Mesodermal cell (in vitro differentiated cells): ENCODE measurements at regions not wholly inside any gene's neighbourhood (a gene's known extent, or its start where the extent isn't known, plus 50 kb on each side); places are given as distances from the start of the nearest gene placed in this dataset.
"Not testable (repeated sequence)": the region's sequence is repeated elsewhere in the genome, so short reads cannot be mapped to it uniquely, and the experiment has no call there.

Experiments
- H3K27ac ChIP-seq: 2 replicates; pipeline ENCODE4 v1.7.0; 2013; ENCODE audit warnings: mild to moderate bottlenecking, low read depth, low read length, moderate library complexity; ENCODE audit not compliant: severe bottlenecking
- H3K36me3 ChIP-seq: 2 replicates; pipeline ENCODE4 v1.7.1; 2013; ENCODE audit warnings: mild to moderate bottlenecking, low read length, moderate library complexity; ENCODE audit not compliant: control insufficient read depth, insufficient read depth
- H3K4me1 ChIP-seq: one replicate; pipeline ENCODE4 v1.7.1; 2013; ENCODE audit warnings: mild to moderate bottlenecking, low read length; ENCODE audit not compliant: insufficient read depth, control insufficient read depth, poor library complexity, severe bottlenecking
- H3K4me3 ChIP-seq: 2 replicates; pipeline ENCODE4 v1.7.0; 2013; ENCODE audit warnings: low read length, control low read depth, mild to moderate bottlenecking; ENCODE audit not compliant: insufficient read depth, poor library complexity, severe bottlenecking; ENCODE audit errors: extremely low read depth
- H3K9me3 ChIP-seq: 2 replicates; pipeline ENCODE4 v1.7.1; 2013; ENCODE audit warnings: mild to moderate bottlenecking, low read length, moderate library complexity; ENCODE audit not compliant: control insufficient read depth
- WGBS, 2 experiments: methylation state at CpG; one replicate each; pipeline ENCODE4 v1.1.5; 2013; ENCODE audit warnings: missing lambda C conversion rate in 2 of 2; ENCODE audit not compliant: insufficient coverage in 2 of 2; 5-methylcytosine and 5-hydroxymethylcytosine counted together

DNA sequence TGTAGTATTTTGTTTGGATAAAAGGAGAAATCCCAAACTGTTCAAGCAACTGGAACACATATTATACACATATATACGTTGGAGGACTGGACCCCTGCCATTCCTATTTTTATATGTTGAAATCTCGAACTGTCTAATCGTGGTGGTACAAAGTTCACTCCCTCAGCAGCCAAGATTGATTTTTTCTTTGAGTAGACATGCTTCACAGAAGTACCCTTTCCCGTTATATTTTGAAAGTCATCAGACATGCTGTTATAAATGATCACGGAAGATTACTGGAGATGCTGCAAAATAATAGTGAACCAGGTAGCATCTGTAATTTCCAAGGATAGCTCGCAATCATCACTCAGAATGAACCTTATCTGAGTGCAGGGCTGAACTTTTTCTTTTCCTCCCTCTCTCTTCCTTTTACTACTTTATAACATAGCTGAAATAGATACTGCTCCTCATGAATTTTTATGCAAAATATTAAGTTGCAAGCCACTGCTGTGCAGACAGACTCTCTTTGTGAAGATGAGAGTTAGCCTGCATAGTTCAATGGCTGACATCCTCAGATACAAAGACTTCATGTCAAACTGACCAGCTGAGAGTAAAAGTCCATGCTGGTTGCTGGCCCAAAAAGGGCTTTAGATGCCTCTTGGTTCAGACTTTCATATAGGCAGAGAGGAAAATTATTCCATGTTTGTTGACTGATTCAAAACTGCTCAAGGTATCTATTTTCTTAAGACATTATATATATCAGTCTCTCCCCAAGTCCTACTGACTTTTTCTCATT lies 451.9 kb downstream of the TMEM38B start:
- Histone ChIP-seq H3K27ac (no peak overlapping the region), H3K4me1 (no peaks in the 10 kb centered on the region), H3K36me3 (no peaks in the 10 kb centered on the region), H3K9me3 (no peaks in the 10 kb centered on the region), H3K4me3 (no peak overlapping the region)
- WGBS, 2 experiments: 86 to 88% methylated on average over 5 to 6 of the region's 6 CpGs

DNA sequence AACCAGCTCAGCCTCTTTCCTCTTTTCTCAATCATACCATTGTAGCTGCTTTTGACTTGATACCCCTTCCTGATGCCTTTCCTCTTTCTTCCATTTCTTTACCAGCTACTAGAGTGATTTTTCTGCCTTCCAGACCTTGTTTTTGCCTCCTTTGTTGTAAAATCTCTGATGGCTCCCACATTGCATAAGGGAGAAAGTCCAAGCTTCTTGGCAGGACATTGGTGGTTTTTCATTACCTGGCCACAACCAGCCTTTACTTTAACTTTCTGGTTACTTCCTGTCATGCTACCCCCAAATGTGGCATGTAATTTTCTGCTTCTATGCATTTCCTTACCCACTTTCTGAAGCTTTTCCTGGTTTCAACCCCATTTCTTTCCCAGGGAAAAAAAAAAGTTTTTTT lies 452.5 kb downstream of the TMEM38B start:
- Histone ChIP-seq H3K27ac (no peak overlapping the region), H3K36me3 (no peaks in the 10 kb centered on the region), H3K4me1 (no peaks in the 10 kb centered on the region), H3K4me3 (no peak overlapping the region), H3K9me3 (no peaks in the 10 kb centered on the region)

DNA sequence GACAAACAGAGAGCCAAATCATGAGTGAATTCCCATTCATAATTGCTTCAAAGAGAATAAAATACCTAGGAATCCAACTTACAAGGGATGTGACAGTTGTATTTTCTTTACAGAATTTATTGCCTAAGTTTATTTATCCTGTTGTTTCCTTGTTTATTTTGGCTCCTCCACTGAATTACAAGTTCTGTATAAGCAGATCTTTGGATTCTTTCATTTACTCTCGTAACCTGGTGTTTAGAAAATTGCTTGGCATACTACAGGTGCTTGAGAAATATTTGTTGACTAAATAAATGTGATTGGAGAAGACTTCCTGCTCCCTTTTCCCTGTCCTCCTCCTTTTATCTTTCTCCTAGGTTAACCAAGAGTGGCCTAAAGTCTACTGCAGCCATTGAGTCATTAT lies 455.6 kb downstream of the TMEM38B start:
- no CpG with 5 or more reads among the region's 1 CpG for WGBS, 2 experiments
- Histone ChIP-seq H3K4me3 (no peak overlapping the region), H3K27ac (no peak overlapping the region), H3K9me3 (no peaks in the 10 kb centered on the region), H3K36me3 (no peaks in the 10 kb centered on the region), H3K4me1 (no peaks in the 10 kb centered on the region)

DNA sequence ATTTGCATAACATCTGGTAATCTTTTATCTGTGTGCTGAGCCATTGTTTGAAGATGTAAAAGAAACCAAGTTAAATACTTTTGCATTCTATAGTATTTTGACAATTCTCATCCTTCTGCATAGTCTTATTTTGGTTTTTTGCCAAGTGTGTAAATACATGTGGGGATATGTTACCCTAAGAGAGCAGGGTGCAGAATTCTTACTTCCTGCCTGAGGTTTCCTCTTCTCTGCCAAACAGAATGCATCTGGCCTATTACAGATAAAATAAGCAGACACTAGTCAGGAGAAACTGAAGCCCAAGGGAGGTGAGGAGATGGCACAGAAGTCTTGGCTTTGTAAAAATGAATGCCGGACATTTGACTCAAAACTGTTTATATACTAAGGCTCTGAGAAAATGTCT lies 462.1 kb downstream of the TMEM38B start:
- WGBS, 2 experiments: 100% methylated on average over 1 of the region's 1 CpG; no CpG with 5 or more reads in 1 of the 2 experiments

DNA sequence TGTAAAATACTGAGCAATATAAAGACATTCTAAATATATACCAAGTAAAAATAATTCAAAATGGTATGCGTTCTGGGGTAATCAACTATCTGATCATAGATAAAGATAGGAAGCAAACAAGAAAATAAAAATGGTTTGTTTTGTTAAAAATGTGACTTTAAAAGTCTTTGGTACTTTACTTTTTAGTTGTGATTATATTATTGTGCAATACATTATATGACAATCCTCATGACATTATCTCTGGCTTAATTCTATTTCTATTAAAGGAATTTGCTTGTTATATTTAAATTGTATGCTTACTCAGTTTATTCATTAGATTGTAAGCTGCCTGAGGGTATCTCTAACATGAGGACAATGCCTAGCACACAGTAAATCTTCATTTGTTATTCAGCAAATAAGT lies 477.9 kb downstream of the TMEM38B start:
- Histone ChIP-seq H3K27ac (no peak overlapping the region), H3K4me3 (no peak overlapping the region), H3K36me3 (no peaks in the 10 kb centered on the region), H3K4me1 (no peaks in the 10 kb centered on the region), H3K9me3 (no peaks in the 10 kb centered on the region)
- WGBS, 2 experiments: no CpG with 5 or more reads among the region's 1 CpG

More for the DNA sequence above, 462.1 kb downstream of the TMEM38B start:
- no peak overlapping the region for H3K4me3 ChIP-seq
- H3K36me3 ChIP-seq: no peaks in the 10 kb centered on the region
- no peaks in the 10 kb centered on the region for H3K4me1 ChIP-seq
- no peaks in the 10 kb centered on the region for H3K9me3 ChIP-seq
- no peak overlapping the region for H3K27ac ChIP-seq

DNA sequence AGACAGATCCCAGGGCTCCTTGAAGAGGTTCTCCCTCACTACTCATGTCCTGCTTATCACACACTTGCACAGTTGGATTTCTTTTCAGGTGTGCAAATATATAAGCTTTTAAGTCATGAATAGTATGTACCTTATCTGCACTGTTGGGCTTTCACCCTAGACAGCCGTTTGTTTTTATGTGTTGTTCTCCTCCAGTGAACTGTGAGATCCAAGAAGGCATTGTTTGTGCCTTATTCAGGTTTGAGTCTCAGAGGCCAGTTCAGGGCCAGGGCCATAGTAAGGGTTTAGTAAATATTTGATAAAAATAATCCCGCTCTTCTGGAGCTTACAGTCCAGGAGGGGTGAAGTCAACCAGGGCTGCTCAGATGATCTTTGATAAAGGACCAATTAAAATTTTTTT lies 480.0 kb downstream of the TMEM38B start:
- Histone ChIP-seq H3K36me3 (no peaks in the 10 kb centered on the region), H3K4me1 (no peaks in the 10 kb centered on the region), H3K27ac (no peak overlapping the region), H3K9me3 (no peaks in the 10 kb centered on the region), H3K4me3 (no peak overlapping the region)
- 75% methylated on average over 1 to 2 of the region's 2 CpGs for WGBS, 2 experiments

DNA sequence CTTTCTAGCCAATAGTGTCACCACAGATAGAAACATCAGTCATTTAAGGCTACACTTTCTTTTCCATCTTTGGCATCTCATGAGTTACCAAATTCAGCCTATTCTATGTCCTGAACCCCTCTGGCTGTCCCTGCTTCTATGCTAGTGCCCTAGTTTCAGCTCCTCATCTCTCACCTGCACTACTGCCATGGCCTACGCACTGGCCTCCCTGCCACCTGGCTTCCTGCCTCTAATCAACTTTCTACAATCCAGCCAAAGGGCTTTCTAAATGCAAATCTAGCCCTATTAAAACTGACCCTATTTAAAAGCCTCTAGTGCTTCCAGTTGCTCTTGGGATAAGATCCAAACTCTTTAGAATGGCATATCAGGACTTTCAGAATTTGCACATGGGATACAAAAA lies 482.9 kb downstream of the TMEM38B start:
- H3K4me3 ChIP-seq: no peak overlapping the region
- H3K9me3 ChIP-seq: no peaks in the 10 kb centered on the region
- H3K27ac ChIP-seq: no peak overlapping the region
- no peaks in the 10 kb centered on the region for H3K4me1 ChIP-seq
- 75 to 92% methylated on average over 1 of the region's 1 CpG for WGBS, 2 experiments
- no peaks in the 10 kb centered on the region for H3K36me3 ChIP-seq

DNA sequence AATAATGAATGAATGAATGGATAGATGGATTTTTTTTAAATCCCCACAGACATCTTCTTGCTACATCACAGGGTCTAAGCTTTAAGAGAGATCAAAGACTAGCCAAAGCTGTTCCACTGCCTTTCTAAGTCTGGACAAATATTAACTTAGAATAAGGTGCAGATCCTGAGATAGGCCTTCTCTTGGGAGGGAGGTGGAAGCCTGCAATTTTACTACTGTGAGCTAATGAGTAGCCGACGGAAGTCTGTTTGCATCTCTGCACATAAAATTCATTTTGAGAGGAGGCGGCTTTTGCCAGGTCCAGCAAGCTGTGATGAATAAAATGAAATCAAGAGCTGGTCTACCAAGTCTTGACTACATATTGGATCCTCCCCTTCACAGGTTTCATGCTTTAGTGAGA lies 484.9 kb downstream of the TMEM38B start:
- H3K27ac ChIP-seq: no peak overlapping the region
- 93 to 94% methylated on average over 3 of the region's 3 CpGs for WGBS, 2 experiments
- no peaks in the 10 kb centered on the region for H3K9me3 ChIP-seq
- H3K36me3 ChIP-seq: no peaks in the 10 kb centered on the region
- no peak overlapping the region for H3K4me3 ChIP-seq
- no peaks in the 10 kb centered on the region for H3K4me1 ChIP-seq

DNA sequence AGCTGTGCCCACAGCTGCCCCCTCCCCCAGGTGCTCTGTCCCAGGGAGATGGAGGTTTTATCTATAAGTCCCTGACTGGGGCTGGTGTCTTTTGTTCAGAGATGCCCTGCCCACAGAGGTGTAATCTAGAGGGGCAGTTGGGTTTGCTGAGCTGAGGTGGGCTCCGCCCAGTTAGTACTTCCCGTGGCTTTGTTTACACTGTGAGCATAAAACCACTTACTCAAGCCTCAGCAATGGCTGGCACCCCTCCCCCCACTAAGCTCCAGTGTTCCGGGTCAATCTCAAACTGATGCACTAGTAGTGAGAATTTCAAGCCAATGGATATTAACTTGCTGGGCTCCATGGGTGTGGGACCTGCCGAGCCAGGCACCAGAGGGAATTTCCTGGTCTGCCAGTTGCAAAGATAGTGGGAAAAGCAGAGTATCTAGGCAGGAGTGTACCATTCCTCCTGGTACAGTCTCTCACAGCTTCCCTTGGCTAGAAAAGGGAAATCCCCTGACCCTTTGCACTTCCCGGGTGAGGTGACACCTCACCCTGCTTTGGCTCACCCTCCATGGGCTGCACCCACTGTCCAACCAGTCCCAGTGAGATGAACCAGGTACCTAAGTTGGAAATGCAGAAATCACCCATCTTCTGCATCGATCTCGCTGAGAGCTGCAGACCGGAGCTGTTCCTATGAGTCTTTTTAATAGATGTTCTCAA lies 509.6 kb downstream of the TMEM38B start:
- not testable (repeated sequence) for H3K4me3 ChIP-seq
- 84 to 93% methylated on average over 4 of the region's 8 CpGs for WGBS, 2 experiments

DNA sequence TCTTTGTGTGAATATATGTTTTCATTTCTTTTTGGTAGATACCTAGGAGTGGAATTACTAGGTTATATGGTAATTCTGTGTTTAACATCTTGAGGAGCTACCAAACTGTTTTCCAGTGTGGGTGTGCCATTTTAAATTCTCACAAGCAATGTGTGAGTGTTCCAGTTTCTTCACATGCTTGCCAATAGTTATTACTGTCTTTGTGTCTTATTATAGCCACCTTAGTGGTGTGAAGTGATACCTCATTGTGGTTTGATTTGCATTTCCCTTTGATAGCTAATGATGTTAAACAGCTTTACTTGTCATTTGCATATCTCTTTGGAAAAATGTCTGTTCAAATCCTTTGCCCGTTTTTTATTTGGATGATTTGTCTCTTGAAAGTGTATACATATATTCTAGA lies 513.0 kb downstream of the TMEM38B start:
- H3K4me1 ChIP-seq: no peaks in the 10 kb centered on the region
- no CpG with 5 or more reads among the region's 1 CpG for WGBS, 2 experiments
- H3K27ac ChIP-seq: no peak overlapping the region
- H3K4me3 ChIP-seq: no peak overlapping the region
- H3K9me3 ChIP-seq: no peaks in the 10 kb centered on the region
- H3K36me3 ChIP-seq: no peaks in the 10 kb centered on the region

More for the DNA sequence above, 509.6 kb downstream of the TMEM38B start:
- not testable (repeated sequence) for H3K27ac ChIP-seq, H3K36me3 ChIP-seq, H3K4me1 ChIP-seq, H3K9me3 ChIP-seq

DNA sequence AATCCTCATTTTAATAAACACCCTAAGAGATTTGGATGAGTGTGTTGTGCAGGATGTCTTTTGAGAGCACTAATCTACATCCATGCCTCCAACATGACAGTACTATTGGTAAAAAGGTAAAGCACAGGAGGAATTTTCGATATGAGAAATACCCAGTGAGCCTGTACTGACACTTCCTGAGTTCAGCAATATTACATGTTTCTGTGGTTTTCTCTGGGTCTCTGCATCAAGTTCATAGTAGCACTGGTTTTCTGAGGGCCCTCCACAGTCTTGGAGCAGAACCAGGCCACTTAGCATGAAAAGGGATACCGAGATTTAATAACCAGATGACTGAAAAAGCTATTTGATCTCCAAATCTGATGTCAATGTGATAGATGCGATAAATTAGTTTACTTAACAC lies 524.1 kb downstream of the TMEM38B start:
- WGBS, 2 experiments: 60 to 100% methylated on average over 1 of the region's 3 CpGs
- H3K4me1 ChIP-seq: no peaks in the 10 kb centered on the region
- no peaks in the 10 kb centered on the region for H3K36me3 ChIP-seq
- no peak overlapping the region for H3K27ac ChIP-seq
- H3K9me3 ChIP-seq: no peaks in the 10 kb centered on the region
- H3K4me3 ChIP-seq: no peak overlapping the region
